Panc1 (cell line): ENCODE measurements at regions not wholly inside any gene's neighbourhood (a gene's known extent, or its start where the extent isn't known, plus 50 kb on each side); places are given as distances from the start of the nearest gene placed in this dataset.

Source experiments
- ATAC-seq: fragments of 200-7000 bp; cut with Tn5 transposase; 2 replicates; pipeline ENCODE4 v1.9.1; 2020; ENCODE audit warnings: mild to moderate bottlenecking, moderate library complexity
- BruUV-seq: library from RNA; stranded (reverse); fragments of 400-500 nt; replicated peaks from 2 replicates; lab custom pipeline; 2021; lab: Mats Ljungman, UMichigan
- CTCF ChIA-PET: fragments of 300-600 bp; sonication (Branson Sonifier 250); formaldehyde crosslinking; loops from one replicate; lab custom pipeline; 2022; ENCODE audit warnings: antibody characterized with exemption; lab: Charles Lee
- POLR2A ChIA-PET: fragments of 300-600 bp; sonication (Branson Sonifier 250); formaldehyde crosslinking; loops from one replicate; lab custom pipeline; 2022; ENCODE audit warnings: antibody characterized with exemption; lab: Charles Lee
- DNase-seq: peaks from one replicate; pipeline ENCODE4 v3.0.0-alpha.2; 2010; ENCODE audit warnings: low read depth, low spot score
- H3K27ac ChIP-seq: 2 replicates; pipeline ENCODE4 v1.5.1; 2011; ENCODE audit warnings: mild to moderate bottlenecking, low read length, inconsistent platforms
- H3K27me3 ChIP-seq: fragments of 200-500 bp; sonication (Bioruptor generic); 2 replicates; pipeline ENCODE4 v1.6.0; 2014; ENCODE audit warnings: low read length, inconsistent platforms; ENCODE audit not compliant: control insufficient read depth, insufficient read depth
- H3K36me3 ChIP-seq: fragments of 200-500 bp; sonication (Bioruptor generic); 2 replicates; pipeline ENCODE4 v1.5.1; 2014; ENCODE audit warnings: inconsistent platforms, mild to moderate bottlenecking, low read length, moderate library complexity; ENCODE audit not compliant: control insufficient read depth, insufficient read depth
- H3K4me1 ChIP-seq: 2 replicates; pipeline ENCODE4 v1.5.1; 2011; ENCODE audit warnings: inconsistent platforms, mild to moderate bottlenecking, low read length, moderate library complexity; ENCODE audit not compliant: control insufficient read depth, insufficient read depth
- H3K4me3 ChIP-seq, 2 experiments: 2 replicates each; pipeline ENCODE4 v1.5.1; 2011 to 2012; ENCODE audit warnings: low read depth in 2 of 2, low read length in 2 of 2, mild to moderate bottlenecking in 2 of 2, inconsistent platforms in 1 of 2, moderate library complexity in 1 of 2
- H3K9me3 ChIP-seq: fragments of 200-500 bp; sonication (Bioruptor generic); 2 replicates; pipeline ENCODE4 v1.5.1; 2014; ENCODE audit warnings: low read depth, mild to moderate bottlenecking, inconsistent platforms, low read length, moderate library complexity; ENCODE audit not compliant: control insufficient read depth, insufficient read depth
- POLR2AphosphoS5 ChIP-seq: IDR thresholded peaks from 2 replicates; pipeline ENCODE4 v1.6.1; 2012; ENCODE audit warnings: mild to moderate bottlenecking, low read depth, low read length, moderate library complexity
- SIN3A ChIP-seq: IDR thresholded peaks from 2 replicates; pipeline ENCODE4 v1.6.1; 2012; ENCODE audit warnings: low read depth, mild to moderate bottlenecking, low read length, moderate library complexity, borderline replicate concordance; ENCODE audit not compliant: insufficient read depth
- TCF7L2 ChIP-seq: IDR thresholded peaks from 2 replicates; pipeline ENCODE4 v1.6.1; 2011; ENCODE audit warnings: mild to moderate bottlenecking, low read depth, low read length, inconsistent platforms
- in situ Hi-C: cut with HindIII; loops from 2 replicates; pipeline ENCODE4 v1.10.0; 2016; ENCODE audit warnings: low sequenced_read_pairs, low pct_unique_long_range_greater_than_20kb
- intact Hi-C: fragments of 100-400 bp; cut with micrococcal nuclease; formaldehyde crosslinking; loops from one replicate; pipeline ENCODE4 v1.10.0; 2022; ENCODE audit not compliant: unreplicated experiment
- TF ChIP-seq, protein P1 (sequence below): fragments of 450-650 bp; IDR thresholded peaks from 2 replicates; pipeline ENCODE4 v1.5.1; 2017; ENCODE audit warnings: mild to moderate bottlenecking
- TF ChIP-seq, protein P2 (sequence below), 2 experiments: IDR thresholded peaks; 2 replicates each; pipeline ENCODE4 v1.6.1; 2011 to 2012; ENCODE audit warnings: low read depth in 2 of 2, control low read depth in 1 of 2, low read length in 1 of 2, mild to moderate bottlenecking in 1 of 2, moderate library complexity in 1 of 2; ENCODE audit not compliant: insufficient read depth in 1 of 2

DNA sequence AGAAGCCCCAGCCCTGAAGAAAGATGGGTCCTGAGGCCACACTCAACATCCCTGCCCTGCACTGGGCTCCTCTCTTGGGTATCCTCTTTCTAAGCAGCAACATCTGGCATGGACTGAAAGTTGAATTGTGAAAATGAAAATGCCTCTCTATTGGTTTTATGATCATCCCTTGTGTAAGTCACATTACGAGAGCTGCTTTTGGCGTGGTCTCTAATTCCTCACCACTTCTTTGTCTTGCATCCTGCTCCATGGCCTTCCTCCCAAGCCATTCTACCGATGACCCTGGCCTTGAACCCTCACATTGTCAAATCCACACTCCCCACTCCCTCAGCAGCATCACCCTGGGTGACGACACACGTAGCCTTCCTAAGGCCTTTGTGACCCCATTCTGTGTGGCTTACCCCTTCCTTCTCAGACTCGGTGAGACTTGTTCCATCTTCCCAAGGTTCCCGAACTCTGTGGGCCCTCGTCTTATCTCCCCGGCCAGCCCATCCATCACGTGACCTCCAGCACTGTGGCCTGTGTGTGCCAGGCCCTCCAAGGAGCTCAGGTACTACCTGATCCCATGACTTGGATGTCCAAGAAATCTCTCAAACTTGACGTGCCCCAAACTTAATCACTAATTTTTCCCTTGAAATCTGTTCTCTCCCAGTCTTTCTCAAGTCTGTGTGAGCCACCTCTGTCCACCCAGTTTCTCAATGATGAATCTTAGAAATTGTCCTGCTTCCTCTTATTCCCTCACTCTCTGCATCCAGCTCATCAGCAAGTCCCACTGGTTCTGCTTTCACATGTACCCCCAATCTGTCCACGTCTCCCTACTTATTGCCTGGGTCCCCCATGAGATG is 194.7 kb upstream of the HS6ST1 start:
- ChIA-PET POLR2A (no interaction called here), CTCF (no interaction called here)

DNA sequence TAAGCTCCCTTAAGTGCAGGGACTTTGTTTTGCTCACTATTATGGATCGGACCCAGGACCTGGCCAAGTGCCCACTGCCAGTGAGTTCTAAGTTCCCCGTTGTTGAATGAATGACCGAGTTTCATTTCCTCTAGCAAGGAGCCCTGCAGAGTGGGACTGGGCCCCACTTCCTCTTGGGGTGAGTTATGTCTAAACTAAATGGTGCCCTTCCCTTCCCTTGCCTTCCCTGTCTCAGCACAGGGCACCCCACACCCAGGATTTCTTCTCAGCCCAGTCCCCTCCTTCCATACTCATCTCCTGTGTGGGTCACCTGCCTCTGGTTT is 195.3 kb upstream of the HS6ST1 start:
- in situ Hi-C loops, result no loop called here
- CTCF ChIA-PET, result no interaction called here
- H3K4me3 ChIP-seq, result no peak overlapping the region

More for the DNA sequence above, 194.7 kb upstream of the HS6ST1 start:
- in situ Hi-C loops (no loop called here), intact Hi-C loops (no loop called here)
- H3K4me1 ChIP-seq, result no peaks in the 10 kb centered on the region
- TF ChIP-seq, protein P1, sequence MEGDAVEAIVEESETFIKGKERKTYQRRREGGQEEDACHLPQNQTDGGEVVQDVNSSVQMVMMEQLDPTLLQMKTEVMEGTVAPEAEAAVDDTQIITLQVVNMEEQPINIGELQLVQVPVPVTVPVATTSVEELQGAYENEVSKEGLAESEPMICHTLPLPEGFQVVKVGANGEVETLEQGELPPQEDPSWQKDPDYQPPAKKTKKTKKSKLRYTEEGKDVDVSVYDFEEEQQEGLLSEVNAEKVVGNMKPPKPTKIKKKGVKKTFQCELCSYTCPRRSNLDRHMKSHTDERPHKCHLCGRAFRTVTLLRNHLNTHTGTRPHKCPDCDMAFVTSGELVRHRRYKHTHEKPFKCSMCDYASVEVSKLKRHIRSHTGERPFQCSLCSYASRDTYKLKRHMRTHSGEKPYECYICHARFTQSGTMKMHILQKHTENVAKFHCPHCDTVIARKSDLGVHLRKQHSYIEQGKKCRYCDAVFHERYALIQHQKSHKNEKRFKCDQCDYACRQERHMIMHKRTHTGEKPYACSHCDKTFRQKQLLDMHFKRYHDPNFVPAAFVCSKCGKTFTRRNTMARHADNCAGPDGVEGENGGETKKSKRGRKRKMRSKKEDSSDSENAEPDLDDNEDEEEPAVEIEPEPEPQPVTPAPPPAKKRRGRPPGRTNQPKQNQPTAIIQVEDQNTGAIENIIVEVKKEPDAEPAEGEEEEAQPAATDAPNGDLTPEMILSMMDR, result no peak
- TF ChIP-seq POLR2AphosphoS5 (no peak), SIN3A (no peak), TCF7L2 (no peak)
- TF ChIP-seq, protein P2, sequence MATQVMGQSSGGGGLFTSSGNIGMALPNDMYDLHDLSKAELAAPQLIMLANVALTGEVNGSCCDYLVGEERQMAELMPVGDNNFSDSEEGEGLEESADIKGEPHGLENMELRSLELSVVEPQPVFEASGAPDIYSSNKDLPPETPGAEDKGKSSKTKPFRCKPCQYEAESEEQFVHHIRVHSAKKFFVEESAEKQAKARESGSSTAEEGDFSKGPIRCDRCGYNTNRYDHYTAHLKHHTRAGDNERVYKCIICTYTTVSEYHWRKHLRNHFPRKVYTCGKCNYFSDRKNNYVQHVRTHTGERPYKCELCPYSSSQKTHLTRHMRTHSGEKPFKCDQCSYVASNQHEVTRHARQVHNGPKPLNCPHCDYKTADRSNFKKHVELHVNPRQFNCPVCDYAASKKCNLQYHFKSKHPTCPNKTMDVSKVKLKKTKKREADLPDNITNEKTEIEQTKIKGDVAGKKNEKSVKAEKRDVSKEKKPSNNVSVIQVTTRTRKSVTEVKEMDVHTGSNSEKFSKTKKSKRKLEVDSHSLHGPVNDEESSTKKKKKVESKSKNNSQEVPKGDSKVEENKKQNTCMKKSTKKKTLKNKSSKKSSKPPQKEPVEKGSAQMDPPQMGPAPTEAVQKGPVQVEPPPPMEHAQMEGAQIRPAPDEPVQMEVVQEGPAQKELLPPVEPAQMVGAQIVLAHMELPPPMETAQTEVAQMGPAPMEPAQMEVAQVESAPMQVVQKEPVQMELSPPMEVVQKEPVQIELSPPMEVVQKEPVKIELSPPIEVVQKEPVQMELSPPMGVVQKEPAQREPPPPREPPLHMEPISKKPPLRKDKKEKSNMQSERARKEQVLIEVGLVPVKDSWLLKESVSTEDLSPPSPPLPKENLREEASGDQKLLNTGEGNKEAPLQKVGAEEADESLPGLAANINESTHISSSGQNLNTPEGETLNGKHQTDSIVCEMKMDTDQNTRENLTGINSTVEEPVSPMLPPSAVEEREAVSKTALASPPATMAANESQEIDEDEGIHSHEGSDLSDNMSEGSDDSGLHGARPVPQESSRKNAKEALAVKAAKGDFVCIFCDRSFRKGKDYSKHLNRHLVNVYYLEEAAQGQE (IDR thresholded peaks at IDR 0.05; ENCODE audit: insufficient read depth in 1 of 2, low read depth in 2 of 2, low read length in 1 of 2), result no peak
- no peak overlapping the region for H3K27ac ChIP-seq
- no peak overlapping the region for H3K4me3 ChIP-seq
- DNase-seq (no peak), ATAC-seq (no peak)
- no TSS peak for BruUV-seq
- H3K9me3 ChIP-seq, result no peaks in the 10 kb centered on the region
- H3K36me3 ChIP-seq, result no peaks in the 10 kb centered on the region
- H3K27me3 ChIP-seq, result no peaks in the 10 kb centered on the region

More for the DNA sequence above, 195.3 kb upstream of the HS6ST1 start:
- intact Hi-C loops, result no loop called here
- no TSS peak for BruUV-seq
- H3K4me1 ChIP-seq, result no peaks in the 10 kb centered on the region
- no peaks in the 10 kb centered on the region for H3K27me3 ChIP-seq
- no peak for ATAC-seq
- H3K36me3 ChIP-seq, result no peaks in the 10 kb centered on the region
- no peak for DNase-seq
- H3K27ac ChIP-seq, result no peak overlapping the region
- POLR2A ChIA-PET, result no interaction called here
- TF ChIP-seq, protein P1, result no peak
- TF ChIP-seq, protein P2 (IDR thresholded peaks at IDR 0.05; ENCODE audit: insufficient read depth in 1 of 2, low read depth in 2 of 2, low read length in 1 of 2), result no peak
- no peaks in the 10 kb centered on the region for H3K9me3 ChIP-seq
